Uterus (tissue), 2 donors: ENCODE measurements at regions not wholly inside any gene's neighbourhood (a gene's known extent, or its start where the extent isn't known, plus 50 kb on each side); places are given as distances from the start of the nearest gene placed in this dataset.

Experiments used
- CTCF ChIP-seq, 4 experiments: fragments of 200-600 bp in 2 of 4; fragments of 450-650 bp in 2 of 4; sonication (generic) in 2 of 4; IDR thresholded peaks; one replicate each; pipeline ENCODE4 v1.5.1; 2016 to 2019; ENCODE audit warnings: antibody characterized with exemption in 4 of 4, mild to moderate bottlenecking in 2 of 4, moderate library complexity in 1 of 4
- POLR2A ChIP-seq, 2 donors: fragments of 450-650 bp; IDR thresholded peaks; one replicate each; pipeline ENCODE4 v1.6.1; 2016; ENCODE audit warnings: antibody characterized with exemption in 2 of 2, mild to moderate bottlenecking in 1 of 2, moderate library complexity in 1 of 2

GRCh38 chr10:71025535-71025934, 137.2 kb upstream of the PCBD1 start:
- TF ChIP-seq CTCF (IDR thresholded peaks at IDR 0.05) (no peak), POLR2A (IDR thresholded peaks at IDR 0.05) (no peak)
